HG03469 (cell line): ENCODE measurements at regions not wholly inside any gene's neighbourhood (a gene's known extent, or its start where the extent isn't known, plus 50 kb on each side); places are given as distances from the start of the nearest gene placed in this dataset.

Source experiments
- ATAC-seq: cut with Tn5 transposase; IDR thresholded peaks from one replicate; pipeline ENCODE4 v1.9.1; 2021; ENCODE audit warnings: mild to moderate bottlenecking, moderate library complexity, moderate number of reproducible peaks; ENCODE audit not compliant: unreplicated experiment

DNA sequence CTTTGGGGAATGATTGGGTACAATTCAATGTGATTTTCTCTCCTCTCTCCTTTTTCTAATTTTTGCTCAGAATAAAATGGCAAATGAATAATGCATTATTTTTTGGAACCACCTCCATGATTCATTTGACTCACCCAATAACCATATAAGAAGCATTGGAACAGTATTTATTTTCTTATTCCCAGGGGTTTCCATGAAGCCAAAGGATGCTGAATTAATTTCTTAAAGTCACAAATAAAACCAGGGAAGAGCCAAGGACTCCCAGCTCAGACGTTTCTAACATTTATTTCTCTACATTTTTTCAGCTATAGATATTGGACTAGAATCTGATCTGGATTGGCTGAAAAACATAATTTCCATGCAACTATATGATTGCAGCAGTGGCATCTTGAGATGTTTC lies 735.2 kb upstream of the ANKRD30A start:
- no peak for ATAC-seq

DNA sequence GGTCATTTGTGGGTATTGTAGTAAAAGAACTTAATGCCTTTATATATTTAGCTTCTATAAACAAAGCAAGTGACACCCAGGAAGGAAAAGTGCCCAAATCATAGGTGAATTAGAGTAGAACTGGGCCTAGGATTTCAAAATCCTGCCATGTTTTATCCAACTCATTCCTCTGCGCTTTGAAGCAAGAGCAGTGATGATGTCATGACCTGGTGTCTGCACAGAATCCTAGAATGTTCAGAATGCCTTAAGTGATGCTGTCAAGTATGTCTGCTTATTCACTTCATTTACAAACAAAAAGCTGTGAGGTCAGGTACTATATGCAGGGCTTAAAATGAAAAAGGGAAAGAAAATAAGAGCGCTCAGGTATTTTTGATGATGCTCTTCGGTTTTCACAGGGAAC lies 737.2 kb upstream of the ANKRD30A start:
- ATAC-seq, result no peak

DNA sequence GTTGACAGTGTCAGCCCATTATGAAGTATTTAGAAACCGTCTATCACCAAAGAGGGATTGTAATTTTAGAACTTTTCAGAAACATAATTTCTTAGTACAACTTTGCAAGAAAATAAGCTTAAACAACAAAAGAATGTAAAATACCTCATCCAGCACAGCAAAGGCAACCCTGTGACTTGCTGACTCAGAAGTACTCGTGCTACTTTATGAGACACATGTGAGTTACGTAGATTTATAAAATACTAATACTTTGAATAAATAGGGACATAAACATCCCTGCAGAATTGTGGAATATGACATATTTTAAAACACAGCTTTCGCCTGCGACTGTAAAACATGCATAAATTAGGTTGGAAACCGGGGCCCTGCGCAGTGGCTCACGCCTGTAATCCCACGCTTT lies 739.7 kb upstream of the ANKRD30A start:
- no peak for ATAC-seq

DNA sequence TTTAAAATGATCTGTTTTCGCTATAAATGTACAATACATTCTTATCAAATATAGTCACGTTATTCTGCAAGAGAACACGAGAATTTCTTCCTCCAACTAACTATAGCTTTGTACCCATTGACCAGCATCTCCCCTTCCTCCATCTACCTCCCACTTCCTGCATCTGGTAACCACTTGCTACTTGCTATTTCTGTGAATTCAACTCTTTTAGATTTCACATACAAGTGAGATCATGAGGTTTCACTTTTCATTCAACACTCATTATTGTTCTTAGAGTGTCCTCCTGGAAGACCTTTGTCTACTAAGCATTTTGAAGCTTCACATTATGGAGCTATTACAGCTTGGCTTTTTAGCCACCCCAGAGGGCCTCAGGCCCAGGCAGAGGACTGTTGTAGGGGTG lies 741.3 kb upstream of the FZD8 start:
- no peak for ATAC-seq

DNA sequence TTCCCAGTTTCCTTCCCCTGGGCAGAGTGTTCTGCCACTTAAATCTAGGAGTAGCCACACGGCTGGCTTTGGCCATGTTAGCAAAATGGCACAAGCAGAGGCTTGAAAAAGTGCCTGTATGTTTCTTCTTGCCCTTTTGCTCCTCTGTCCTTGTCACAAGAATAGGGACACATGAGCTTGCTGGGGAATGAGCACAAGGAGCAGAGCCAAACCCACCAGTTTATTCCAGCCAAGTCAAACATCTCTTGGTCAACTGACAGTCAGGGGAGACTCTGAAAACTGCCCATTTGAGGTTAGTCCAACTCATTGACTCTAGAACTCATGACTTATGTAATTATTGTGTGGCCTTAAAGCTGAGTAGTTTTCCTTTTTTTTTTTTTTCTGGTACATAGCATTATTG lies 739.7 kb upstream of the FZD8 start:
- ATAC-seq, result no peak

DNA sequence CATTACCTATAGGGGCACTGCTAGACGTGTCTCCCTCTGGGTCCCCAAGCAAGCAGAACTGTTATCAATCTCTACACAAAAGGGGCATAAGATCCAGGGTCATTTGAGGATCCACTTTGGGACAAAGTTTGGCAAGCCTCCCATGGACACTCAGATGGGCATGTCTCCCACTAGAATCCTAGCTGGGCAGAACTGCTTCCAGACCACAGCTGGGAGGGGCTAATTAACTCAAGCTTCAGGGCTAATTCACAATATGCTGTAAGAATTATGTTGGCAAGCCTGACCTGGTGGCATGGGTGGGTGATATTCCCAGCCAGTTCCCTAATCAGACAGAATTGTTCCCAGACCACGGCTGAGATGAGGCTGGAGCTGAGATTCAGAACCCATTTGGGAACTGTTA lies 738.4 kb upstream of the FZD8 start:
- no peak for ATAC-seq

DNA sequence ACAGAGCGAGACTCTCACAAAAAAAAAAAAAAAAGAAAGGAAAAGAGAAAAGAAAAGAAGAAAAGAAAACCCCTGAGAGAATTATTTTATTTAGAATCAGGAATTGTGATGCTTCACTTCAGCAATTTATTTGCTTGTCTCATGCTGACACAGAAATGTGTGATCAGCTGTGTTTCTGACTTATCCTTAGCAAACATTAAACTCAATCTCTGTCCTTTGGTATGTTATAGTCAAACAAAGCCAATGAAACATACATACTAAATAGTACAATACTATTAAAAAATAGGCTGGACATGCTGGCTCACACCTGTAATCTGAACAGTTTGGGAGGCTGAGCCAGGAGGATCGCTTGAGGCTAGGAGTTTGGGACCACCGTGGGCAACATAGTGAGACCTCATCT lies 733.0 kb upstream of the FZD8 start:
- ATAC-seq, result no peak

DNA sequence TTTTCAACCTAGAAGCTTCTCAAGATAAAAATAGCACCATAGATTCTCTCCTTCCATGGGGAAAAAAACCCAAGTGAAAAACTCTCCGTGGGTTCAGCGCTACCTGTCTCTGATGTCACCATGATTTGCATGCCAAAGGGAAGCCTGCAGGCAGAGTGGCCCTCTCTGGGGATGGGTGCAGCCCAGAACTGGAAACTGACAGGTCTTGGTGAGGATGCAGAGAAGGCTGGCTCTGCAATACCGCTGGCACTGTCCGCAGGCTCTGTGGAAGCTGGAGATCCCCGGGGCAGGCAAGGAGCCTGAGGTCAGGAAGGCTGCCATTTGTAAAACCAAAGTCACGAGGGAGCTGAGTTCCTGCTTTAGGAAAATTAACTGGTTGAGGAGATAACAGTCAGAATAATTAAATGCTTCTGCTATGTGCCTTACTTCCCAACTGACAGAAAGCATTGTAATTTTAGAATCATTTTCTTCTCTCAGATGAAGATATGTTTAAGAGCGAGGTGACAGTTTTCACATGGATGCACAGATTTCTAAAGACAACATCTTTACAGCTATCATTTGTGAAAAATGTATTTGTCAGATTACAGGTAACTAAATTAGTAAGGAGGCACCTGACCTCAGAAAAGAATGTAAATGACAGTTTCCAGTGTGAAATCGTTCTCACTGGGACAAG lies 731.5 kb upstream of the FZD8 start:
- ATAC-seq, result no peak

DNA sequence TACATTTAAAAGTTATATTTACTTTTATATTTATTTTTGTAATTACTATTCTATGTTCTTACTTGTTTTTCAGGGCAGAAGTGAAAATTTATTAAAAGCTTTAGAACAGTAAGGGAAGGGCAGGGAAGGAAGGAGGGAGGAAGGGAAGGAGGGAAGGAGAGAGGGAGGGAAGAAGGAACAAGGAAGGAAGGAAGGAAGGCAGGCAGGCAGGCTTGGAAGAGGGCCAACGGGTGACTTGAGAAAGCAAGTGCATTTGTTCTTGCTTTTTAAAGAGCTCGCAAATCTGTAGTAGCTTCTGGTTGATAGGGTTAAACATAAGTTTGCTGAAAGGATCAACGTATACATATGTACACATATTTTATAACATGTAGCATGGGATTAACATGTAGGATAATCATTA lies 725.3 kb upstream of the FZD8 start:
- ATAC-seq, result no peak

DNA sequence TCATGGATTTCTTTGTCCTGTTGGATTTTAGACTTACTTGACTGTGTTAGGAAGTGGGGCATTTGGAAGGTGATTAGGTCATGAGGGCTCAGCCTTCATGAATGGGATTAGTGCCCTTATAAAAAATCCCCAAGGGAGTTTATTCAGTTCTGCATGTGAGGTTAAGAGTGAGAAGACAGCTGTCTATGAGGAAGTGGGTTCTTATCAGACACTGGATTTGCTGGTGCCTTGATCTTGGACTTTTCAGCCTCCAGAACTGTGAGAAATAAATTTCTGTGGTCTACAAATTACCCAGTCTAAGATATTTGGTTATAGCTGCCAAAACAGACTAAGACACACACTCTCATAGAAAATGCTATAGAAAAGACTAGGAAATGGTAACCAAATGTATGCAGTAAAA lies 724.7 kb upstream of the FZD8 start:
- no peak for ATAC-seq

DNA sequence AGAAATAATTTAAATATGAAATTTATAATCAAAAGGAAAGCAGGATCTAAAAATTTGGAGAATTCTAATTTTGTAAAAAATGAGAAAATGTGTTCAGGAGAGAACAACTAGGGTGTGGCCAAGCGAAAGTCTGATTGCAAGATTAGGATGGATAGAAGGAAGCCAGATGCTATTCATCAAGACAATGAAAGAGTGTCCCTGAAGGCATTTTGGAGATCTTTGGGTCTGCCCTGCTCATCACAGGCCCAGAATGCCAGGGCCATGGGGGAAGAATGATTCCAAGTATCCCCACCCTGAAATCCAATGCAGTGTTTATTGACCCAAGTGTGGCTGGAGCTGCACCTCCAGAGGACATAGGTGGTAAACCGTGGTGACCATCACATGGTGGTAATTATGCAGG lies 724.0 kb upstream of the FZD8 start:
- no peak for ATAC-seq

DNA sequence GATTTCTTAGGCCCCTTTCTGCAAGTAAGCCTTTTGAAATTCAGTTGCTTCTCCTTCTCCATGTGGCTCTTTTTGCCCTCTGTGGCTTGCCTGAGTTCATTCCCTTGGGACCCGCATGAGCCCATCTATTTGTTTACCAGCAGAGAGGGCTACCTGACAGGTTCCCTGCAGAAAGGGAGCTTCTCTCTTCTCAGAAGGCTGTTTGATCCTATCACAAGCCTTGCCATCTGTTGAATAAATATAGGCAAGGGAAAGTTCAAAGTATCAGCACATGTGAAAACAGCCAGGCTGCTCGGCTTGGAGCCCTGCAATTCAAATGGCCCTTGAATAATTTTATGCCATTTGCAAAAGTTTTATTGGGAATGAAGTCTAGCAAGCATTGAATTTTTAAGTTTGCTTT lies 720.2 kb upstream of the FZD8 start:
- ATAC-seq, result no peak

DNA sequence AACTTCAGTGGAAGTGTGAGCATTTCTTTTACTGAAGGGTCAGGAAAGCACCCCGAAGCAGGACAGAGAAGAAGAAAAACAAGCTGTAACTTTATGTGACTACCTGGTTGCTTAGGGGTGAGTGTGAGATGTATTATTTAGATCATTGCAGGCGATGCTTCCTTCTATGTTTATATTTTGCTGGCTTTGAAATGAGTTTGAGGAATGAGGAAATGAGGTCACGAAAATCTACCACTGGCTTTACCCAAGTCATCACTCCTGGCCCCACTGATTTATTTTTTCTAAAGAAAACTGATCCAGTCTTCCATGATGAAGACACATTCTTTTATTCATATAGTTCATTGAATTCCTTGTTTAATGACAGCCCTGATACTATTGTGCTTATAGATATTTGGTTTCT lies 716.6 kb upstream of the FZD8 start:
- no peak for ATAC-seq

DNA sequence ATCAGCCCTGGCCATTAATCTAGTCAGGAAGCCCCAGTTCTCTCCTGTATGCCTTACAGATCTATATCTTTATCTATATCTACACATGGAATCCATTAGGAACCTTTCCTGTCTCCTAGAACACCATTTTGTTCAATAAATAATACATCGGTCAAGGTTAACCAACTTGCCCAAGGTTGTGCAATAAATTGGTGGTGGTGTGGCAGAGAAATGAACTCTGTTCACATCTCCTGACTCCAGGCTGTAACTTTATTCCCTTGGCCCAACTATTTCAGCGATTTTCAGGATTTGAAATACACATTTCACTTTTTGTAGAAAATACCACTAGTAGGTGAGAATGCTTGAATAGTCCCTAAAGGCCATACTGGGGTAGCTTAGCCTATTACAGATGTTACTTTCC lies 712.5 kb upstream of the FZD8 start:
- ATAC-seq, result no peak

DNA sequence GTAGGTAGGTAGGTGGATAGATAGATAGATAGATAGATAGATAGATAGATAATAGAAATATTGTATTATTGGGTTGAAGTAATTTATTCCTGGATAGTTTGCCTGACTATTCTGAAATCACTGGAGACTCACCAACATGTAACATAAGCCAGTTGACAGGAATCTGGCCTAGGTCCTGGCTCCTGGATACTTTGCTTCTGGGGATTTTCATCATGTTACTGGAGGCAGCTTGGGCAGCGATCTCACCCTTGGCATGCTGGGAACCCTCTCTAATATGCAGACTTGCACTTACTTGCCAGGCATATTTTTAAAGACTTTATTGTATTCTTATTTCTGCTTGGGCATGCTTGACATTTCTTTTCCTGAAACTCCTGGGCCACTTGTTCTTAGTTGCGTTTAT lies 709.1 kb upstream of the FZD8 start:
- ATAC-seq, result no peak

DNA sequence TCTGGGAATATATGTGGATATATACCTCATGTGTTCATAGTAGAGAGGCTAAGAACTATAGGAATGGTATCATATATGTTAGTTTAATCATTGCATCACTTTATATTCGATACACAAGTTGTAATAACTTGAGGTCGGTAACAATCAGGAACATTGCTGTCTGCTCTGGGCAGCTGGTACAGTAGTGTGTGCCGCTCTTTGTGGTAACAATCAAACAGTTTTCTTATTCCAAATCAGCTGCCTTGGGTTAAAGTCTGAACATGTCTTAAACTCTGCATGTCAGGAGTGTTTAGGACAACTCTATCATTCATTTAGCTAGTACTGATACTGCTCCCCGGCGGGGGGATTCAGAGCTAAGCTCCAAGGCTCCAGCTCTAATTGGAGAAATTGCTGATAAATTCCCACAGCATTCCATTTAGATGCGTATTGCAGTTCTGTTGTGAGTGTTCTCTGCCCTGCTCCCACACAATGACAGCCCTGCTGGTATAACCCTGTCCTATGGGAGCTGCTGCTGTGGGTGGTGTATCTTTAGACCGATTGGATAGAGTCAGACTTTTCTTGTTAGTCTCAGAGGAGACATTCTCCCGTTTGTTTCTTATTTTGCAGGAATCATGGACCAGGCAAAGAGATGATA lies 707.5 kb upstream of the FZD8 start:
- ATAC-seq, result no peak

DNA sequence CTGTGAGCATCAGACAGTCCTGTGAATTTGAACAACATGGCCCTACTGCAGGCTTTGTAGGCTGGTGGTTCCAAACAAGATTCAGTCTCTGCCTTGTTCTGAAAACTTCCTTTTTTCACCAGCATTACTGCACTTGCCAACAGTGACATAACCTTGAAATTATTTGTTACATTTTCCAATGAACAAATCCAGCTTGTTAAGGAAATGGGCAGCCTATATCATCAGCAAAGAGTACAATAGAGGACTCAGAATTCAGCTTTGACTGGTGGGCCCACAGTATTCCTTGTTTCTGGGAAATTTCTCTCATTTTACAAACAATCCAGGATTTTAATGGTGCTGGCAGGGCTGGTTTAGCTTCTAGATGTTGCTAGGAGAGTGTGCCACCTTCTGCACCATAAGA lies 703.7 kb upstream of the FZD8 start:
- ATAC-seq, result no peak

DNA sequence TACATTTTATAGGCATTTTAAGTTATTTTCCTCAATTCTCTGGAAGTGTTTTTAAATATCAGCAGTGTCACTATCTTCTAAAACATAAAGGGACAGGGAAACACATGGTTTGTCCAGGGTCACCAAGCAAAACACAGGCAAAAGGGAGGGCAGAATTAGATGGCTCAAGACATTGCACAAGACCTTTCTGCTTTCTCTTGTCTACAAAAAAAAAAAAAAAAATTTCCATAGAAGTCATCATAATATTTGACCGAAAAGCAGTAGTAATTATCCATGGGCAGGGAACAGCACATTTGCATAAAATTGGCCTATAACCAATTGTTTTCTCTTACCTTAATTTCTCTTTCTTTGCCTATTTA lies 703.1 kb upstream of the FZD8 start:
- no peak for ATAC-seq

DNA sequence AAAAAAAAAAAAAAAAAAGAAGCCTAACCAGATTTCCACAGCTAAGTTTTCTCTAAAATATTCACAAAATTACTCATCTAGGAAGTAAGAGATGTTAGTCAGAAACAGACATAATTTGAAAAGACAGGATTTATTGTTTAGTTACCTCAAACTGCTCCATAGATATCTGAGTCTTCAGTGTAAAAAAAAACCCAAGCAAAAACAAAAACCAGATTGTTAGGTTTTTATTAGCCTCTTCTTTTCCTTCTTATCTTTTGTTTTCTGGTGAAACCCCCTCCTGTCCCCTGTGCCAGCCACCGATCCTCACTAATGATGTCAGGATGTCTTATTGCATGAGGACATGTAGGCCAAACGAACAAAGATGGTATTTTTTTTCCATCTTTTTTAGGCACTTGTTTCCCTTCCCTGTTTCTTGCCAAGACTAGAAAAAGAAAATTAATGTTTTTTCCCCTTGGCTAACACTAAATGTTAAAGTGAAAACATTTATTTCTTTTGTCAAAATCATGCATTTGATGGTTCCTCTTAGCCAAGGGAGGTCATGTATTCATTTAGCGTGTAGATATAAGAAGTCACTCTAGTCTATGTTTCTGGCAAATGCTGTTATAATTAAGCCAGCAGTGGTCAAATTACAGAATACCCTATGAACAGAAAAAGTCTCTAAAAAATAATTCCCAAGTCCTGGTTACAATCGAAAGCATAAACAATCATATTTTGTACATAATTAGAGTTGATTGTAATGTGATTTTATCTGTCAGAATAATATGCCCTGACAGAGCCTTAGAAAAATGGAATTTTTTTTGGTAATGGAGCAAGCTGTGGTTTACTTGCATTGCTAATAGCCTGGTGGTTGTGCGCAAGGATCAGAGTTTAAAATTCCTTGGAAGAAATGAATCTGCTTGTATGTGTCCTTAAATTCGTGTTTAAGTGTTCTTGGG lies 702.4 kb upstream of the FZD8 start:
- ATAC-seq, result no peak

DNA sequence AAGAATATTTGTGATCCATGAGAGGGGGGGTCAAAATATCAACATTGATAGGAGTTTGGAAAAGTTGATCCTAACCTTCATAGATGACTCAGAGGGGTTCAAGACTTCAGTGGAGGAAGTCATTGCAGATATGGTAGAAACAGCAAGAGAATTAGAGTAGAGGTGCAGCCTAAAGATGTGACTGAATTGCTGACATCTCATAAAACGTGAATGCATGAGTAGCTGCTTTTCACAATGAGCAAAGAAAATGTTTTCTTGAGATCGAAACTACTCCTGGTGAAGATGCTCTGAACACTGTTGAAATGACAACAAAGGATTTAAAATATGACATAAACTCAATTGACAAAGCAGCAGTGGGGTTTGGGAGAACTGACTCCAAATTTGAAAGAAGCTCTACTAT lies 700.7 kb upstream of the FZD8 start:
- ATAC-seq, result no peak

DNA sequence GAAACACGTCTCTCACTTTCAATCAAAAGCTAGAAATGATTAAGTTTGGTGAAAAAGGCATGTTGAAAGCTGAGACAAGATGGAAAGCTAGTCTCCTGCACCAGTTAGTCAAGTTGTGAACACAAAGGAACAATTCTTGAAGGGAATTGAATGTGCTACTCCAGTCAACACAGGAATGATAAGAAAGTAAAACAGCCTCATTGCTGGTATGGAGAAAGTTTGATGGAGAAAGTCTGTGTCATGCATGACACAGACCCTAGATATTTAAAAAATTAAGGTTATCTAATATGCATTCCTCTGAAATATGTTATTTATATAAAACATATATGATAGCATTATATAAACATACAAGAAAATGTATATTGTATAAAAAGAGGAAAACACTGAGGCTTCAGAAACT lies 699.4 kb upstream of the FZD8 start:
- no peak for ATAC-seq

DNA sequence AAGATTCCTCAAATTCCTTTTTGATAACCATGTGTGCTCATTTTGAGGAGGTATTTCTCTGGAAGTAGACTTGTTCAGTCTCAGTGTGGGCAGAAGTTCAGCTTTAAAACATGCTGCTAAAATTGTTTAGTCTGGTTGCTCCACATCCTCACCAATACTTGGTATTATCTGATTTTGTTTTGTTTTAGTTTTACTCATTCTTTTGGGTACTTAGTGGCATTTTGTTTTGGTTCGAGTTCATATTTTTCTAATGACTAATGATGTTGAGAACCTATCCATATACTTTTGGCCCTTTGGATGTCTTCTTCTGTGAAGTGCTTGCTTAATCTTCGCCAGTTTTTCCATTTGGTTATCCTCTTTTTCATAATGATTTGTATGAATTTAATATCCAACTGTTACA lies 694.2 kb upstream of the FZD8 start:
- ATAC-seq, result no peak
